ENCODE measurements at regions not wholly inside any gene's neighbourhood (a gene's known extent, or its start where the extent isn't known, plus 50 kb on each side); places are given as distances from the start of the nearest gene placed in this dataset.

DNA sequence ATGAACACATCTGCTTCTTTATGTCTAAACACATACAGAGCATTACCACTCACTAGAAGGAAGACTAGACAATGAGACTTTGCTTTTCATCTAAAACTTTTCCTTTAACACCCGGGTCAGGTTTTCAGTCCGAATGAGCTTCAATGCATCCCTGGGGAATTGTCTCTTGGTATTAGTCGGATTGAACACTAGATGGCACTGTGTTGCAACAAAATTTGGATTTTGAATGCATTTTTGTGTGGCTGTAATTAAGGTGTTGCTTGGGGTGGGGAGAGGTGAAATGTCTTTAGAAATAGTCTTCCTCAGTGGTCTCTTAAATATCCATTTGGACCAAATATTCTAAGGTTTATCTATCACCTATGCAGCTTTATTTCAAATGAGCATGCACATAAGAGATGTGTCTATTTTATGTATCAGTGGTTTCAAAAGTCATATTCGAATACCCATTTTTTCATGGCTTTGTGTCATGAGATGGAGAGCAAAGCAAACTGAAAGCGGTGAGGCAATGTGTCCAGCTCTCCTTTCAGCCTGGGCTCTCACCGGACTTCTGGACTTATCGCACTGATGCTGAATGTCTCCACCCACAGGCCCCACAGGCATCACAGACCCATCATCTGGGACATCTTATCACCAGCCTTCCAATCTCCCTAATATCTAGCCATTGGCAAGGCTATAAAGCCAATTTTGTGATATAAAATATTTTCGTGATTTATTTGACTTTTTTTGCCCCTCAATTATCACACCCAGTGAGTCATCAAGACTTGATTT lies 510.3 kb downstream of the RNF144A start (continued):
- TF ChIP-seq, protein P1, sequence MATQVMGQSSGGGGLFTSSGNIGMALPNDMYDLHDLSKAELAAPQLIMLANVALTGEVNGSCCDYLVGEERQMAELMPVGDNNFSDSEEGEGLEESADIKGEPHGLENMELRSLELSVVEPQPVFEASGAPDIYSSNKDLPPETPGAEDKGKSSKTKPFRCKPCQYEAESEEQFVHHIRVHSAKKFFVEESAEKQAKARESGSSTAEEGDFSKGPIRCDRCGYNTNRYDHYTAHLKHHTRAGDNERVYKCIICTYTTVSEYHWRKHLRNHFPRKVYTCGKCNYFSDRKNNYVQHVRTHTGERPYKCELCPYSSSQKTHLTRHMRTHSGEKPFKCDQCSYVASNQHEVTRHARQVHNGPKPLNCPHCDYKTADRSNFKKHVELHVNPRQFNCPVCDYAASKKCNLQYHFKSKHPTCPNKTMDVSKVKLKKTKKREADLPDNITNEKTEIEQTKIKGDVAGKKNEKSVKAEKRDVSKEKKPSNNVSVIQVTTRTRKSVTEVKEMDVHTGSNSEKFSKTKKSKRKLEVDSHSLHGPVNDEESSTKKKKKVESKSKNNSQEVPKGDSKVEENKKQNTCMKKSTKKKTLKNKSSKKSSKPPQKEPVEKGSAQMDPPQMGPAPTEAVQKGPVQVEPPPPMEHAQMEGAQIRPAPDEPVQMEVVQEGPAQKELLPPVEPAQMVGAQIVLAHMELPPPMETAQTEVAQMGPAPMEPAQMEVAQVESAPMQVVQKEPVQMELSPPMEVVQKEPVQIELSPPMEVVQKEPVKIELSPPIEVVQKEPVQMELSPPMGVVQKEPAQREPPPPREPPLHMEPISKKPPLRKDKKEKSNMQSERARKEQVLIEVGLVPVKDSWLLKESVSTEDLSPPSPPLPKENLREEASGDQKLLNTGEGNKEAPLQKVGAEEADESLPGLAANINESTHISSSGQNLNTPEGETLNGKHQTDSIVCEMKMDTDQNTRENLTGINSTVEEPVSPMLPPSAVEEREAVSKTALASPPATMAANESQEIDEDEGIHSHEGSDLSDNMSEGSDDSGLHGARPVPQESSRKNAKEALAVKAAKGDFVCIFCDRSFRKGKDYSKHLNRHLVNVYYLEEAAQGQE (IDR thresholded peaks at IDR 0.05; ENCODE audit: borderline replicate concordance), result peak; percentile 46; the same call in 1 of the 2 replicates
- TF ChIP-seq, protein P1 (CRISPR knock-in tag; IDR thresholded peaks at IDR 0.05; ENCODE audit: low read depth), result no peak
- TF ChIP-seq BRD4 (IDR thresholded peaks at IDR 0.05) (no peak), CEBPB (tag; IDR thresholded peaks at IDR 0.05) (peak; percentile 51)
- TF ChIP-seq, protein P2, sequence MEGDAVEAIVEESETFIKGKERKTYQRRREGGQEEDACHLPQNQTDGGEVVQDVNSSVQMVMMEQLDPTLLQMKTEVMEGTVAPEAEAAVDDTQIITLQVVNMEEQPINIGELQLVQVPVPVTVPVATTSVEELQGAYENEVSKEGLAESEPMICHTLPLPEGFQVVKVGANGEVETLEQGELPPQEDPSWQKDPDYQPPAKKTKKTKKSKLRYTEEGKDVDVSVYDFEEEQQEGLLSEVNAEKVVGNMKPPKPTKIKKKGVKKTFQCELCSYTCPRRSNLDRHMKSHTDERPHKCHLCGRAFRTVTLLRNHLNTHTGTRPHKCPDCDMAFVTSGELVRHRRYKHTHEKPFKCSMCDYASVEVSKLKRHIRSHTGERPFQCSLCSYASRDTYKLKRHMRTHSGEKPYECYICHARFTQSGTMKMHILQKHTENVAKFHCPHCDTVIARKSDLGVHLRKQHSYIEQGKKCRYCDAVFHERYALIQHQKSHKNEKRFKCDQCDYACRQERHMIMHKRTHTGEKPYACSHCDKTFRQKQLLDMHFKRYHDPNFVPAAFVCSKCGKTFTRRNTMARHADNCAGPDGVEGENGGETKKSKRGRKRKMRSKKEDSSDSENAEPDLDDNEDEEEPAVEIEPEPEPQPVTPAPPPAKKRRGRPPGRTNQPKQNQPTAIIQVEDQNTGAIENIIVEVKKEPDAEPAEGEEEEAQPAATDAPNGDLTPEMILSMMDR (IDR thresholded peaks at IDR 0.05 in 2 of 3, conservative IDR thresholded peaks at IDR 0.05 in 1 of 3; ENCODE audit: insufficient read depth in 2 of 3, low read depth in 1 of 3, low read length in 3 of 3), result peak; percentile 52 to 68 (median 60); a peak in 5 of 6 replicates

Measured in K562 (cell line).